HG02870 (cell line): ENCODE measurements at regions not wholly inside any gene's neighbourhood (a gene's known extent, or its start where the extent isn't known, plus 50 kb on each side); places are given as distances from the start of the nearest gene placed in this dataset.

Experiments
- ATAC-seq: cut with Tn5 transposase; IDR thresholded peaks from one replicate; pipeline ENCODE4 v1.9.1; 2021; ENCODE audit warnings: mild to moderate bottlenecking, moderate library complexity; ENCODE audit not compliant: unreplicated experiment

DNA sequence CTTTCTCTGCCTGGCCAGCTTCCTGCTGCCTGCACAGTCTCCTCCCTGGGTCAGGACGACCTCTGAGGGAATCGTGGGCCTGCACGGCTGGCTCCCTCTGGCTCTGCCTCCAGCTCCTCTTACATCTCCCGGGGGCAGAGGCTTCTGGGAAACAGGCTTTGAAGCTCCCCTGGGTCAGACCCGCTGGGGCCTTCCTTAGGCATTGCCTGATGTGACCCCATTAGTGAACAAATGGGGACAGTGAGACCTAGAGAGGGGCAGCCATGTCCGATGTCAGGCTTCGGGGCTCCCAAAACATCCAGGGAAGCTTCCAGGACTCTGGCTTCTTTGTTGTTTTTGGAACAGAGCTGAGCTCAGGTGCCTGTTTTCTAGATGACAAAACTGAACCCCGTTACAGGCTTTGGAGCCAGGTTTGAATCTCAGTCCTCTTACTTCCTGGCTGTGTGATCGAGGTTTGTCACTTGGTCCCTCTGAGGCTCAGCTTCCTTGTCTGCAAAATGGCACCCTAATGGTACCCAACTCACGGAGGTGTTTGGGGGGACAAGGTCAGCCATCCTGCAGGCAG, 94.3 kb downstream of the CEBPB start:
- no peak for ATAC-seq

DNA sequence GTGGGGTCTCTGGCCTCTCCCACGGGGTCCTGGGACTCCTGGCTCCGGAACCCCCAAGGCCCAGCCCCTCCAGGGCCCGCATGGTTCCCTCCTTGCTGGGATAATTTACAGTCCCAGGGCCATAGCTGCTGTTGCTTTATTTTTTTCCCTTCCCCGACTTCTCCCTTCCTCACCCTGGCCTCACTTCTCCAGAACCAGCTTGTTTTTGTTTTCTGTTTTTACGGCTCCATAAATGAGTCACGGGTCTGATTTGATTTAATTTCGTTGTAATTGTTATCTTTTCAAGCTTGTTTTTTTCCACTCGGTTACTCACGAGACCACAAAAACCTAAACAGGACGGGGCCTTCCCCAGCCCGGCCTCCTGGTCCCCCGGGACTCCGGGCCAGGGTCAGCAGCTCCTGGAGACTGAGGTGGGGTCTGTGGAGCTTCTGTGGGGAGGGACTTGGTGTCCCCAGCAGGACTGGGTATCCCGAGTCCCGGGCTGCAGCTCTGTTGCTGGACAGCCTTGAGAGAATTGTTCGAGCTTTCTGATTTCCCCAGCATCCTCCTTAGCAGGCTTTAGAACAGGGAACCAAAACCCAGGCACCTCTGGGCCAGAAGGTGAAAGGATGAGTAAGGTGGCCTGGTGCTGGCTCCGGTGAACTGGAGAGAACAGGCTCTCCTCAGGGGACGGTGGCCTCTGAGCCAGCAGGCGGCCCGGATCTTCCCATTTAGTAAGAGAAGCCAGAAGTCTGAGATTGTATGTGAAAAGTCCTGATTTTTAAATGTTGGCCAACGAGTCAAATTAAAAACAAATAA, 94.9 kb downstream of the CEBPB start:
- ATAC-seq = peak; percentile 58

DNA sequence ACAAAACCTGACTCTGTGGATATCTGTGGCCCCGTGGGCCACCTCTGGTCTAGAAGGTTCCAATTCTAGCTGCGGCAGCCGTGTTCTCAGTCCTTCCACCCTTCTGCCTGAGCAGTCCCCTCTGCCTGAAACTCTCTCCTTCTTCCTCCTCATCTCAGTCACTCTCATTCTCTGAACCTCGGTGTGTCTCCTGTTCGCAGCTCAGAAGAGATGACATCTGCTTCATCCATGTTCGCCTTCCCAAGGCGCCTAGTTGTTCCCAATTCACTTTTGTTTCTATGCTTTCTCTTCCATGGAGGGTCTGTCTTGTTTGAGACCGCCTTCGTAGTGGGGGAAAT, 95.5 kb downstream of the CEBPB start:
- ATAC-seq = peak; percentile 20

DNA sequence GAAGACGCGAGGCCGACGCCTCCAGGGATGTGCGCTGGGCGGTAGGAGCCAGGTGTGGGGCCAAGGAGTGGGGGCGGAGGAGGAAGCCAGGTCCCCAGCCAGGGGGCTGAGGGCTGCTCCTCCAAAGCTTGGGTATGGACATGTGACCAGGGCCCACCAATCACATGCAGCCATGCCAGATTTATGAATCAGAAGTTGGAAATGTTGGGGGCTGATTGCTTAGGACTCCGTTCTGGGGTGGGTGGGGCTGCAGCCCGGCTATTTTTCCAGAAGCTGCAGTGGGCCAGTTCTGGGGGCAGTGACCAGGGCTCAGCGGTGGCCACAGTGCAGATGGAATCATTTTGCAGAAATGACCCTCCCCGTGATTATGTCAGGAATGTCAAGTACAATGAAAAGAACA, 96.0 kb downstream of the CEBPB start:
- peak; percentile 36 for ATAC-seq

DNA sequence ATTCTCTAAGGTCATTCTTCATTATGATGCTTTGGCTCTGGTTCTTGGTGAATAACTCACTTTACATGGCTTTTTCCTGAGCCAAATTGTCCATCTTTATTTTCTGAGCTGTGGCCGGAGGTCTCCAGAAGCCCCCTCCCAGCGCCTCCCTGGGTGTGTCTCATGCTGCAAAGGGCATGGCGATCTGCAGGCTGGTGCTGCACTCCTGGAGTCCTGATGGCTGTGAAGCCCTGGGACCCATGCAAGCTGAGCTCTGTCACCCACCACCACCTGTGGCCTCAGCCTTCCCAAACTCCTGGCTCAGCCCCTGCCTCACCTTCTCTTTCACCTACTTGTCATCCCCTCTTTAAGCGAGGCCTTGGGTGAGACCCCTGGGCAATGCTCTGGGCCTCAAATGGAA, 96.9 kb downstream of the CEBPB start:
- no peak for ATAC-seq

DNA sequence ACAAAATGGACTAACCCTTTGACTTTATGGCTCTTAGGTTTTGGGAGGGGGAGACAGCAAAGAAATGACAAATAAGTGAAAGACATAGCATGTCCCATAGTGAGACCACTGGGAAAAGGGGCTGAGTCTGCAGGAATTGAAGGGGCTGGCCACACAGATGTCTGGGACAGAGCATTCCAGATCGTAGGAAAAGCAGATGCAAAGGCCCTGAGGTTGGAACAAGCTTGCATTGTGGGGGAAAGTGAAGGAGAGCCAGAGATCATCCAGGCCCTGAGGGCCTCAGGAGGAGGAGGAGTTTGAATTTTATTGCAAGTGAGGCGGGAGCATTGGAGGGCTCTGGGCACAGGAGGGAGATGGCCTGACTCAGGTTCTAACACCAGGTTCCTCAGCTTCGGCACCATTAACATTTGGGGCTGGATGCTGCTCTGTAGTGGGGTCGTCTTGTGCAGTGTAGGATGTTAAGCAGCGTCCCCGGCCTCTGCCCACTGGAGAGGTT, 97.5 kb downstream of the CEBPB start:
- no peak for ATAC-seq

DNA sequence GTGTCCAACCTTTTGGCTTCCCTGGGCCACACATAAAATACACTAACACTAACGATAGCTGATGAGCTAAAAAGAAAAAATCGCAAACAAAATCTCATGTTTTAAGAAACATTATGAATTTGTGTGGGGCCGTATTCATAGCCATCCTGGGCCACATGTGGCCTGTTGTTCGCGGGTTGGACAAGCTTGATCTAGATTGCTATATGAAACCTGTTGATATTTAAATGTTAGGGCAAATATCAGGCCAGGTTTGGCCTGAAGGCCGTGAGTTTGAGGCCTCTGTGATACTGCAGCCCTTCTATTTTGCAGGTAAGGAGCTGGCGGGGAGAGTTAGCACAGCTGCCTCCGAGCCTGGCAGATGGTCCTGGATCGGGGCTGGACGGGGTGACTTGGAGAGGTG, 99.0 kb downstream of the CEBPB start:
- no peak for ATAC-seq

DNA sequence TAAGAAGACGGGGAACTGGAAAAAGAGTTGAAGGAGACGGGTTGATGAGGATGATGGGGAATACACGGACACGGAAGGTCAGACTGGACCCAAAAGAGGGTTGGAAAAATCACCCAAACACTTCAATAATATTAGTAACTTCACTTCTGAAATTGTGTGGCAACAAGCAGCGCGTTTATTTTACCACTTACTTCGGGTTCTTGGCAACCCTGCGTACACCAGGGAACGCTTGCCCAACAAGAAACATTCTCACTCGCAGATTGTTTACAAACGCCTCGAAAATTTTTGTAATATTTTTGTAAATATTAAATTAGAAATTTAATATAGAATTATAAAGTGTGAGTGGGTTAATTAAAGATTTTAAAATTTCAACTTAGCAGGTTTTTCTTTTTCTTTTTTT, 99.5 kb downstream of the CEBPB start:
- ATAC-seq = no peak

DNA sequence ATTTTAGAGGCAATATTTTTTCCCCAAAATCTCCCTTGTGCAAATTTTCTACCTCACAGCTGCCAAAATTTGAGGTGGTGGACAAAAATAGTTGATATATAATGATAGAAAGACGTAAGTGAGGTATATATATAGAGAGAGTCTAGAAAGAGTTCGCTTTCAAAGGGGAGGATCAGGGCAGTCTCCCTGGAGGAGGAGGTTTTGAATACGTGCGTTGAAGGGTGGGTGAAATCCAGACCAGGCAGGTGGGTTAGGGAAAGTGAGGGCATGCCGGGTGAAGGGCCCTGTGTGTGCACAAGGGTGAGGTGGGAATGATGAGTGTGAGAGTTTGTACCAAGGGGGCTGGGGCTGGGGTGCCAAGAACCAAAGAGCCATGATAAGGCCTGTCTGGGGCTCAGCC, 100.2 kb downstream of the CEBPB start:
- ATAC-seq = no peak

DNA sequence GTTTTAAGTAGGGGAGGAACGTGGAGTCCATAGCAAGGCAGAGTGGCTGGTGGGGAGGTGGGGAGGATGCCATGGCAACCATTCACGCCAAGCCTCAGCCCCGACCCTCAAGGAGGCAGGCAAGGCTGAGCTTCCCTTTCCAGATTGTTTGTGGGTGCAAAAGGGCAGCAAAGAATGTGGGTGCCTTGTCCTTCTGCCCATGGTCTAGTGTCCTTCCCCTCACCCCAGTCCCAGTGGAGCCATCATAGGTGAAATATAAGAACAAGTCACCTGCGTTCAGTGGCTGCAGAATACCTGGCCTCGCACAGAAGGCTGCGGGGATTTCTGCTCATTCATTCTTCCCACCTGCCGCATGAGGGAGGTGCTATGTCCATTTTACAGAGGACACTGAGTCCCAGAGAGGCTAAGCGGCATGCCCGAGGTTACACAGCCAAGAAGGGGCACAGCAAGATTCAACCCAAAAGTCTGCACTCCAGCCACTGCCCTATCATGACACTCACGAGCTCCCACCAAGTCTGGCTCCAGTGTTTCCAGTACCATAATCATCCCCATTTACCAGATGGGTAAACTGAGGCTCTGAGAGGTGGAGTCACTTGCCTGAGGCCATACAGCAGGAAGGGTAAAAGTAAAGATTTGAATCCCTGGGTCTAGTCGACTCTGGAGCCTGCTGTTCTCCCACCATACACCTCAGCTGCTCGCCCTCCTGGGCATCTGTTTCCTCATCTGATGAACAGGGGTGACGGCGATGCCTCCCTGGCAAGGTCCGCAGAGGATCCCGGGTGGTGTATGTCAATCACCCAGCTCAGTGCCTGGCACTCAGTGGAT, 100.8 kb downstream of the CEBPB start:
- ATAC-seq = no peak

DNA sequence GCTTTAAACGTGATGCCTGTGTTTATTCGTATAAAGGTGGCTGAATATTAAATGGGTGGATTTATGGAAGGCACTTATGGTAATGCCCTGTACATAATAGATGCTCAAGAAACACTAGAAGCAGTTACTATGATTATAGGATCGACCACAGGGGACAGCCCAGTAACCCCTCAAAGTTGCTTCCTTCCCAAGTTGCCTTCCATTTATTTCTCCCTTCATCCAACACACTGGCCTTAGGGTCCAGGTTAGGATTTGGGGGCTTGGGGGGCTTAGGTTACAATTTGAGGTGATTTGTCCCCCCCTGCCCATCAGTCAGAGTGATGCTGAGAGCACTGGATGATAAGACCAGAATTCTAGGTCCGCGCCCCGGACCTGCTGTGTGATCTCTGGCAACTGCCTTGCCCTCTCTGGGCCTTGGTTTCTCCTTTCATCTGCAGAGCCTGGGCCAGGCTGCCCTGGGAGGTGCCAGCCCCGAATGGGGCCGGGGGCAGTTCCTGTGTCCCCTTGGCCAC, 101.5 kb downstream of the CEBPB start:
- ATAC-seq = no peak

DNA sequence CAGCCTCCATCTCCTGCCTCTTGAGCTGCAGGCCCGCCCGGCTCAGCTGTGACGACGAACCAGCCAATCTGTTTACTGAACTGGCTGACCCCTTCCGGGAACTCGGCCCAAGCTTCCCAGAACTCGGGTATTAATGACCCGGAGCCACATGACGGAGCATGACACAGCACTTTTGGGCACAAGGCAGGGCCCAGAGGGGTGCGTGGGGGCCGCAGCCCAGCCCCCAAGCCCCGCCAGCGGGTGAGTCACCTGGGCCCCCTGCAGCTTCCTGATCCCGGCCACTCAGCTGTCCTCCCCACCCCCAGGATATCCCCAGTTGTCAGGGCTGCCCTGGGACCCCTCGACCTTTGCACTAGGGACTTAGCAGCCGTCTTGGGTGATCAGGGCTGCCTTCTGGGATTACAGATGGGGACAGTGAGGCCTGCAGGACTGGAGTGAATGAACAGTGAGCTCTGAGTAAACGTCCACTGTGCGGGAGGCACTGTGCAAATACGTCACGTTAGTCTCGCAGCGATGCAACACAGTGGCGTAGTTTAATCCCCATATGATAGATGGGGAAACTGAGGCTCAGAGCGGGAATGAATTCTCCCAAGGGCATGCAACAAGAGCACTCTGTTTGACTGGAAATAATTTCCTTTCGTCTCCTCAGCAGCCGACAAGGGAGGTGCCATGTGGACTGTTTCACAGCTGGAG, 102.1 kb downstream of the CEBPB start:
- ATAC-seq = no peak

DNA sequence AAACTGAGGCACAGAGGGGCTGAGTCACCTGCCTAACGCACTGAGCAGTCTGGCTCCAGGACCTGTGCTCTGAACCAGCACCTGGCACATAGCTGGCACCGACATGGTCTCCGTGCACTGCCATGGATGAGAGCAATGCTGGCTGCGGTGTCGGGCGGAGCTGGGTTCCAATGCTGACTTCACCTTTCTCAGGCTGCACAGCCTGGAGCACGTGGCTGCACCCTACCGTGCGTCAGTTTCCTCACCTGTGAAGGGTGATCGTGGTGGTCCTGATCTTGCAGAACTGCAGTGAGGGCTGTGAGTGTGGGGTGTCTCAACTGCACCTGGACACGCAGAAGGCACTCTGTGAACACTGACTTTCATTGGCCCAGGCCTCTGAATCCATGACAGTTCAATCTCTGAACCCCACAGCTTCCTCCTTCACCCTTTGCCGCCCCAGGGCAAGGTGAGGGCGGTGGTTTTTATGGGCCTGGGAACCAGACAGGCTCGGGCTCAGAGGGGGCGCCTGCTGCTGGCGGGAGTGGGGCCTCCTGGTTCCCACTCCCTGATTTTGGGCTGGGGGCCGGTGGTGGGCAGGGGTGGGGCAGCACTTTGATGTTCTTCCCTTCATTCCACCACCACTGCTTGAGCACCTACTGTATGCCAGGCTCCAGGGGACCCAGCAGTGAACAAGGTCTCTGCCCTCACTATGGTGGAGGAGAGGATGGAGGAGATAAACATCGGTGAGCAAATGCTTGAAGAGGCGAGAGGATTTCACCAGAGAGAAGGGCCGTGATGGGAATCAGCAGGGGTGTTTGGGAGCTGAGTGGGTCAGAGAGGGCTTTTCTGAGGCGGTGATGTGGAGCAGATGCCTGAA, 102.9 kb downstream of the CEBPB start:
- no peak for ATAC-seq

DNA sequence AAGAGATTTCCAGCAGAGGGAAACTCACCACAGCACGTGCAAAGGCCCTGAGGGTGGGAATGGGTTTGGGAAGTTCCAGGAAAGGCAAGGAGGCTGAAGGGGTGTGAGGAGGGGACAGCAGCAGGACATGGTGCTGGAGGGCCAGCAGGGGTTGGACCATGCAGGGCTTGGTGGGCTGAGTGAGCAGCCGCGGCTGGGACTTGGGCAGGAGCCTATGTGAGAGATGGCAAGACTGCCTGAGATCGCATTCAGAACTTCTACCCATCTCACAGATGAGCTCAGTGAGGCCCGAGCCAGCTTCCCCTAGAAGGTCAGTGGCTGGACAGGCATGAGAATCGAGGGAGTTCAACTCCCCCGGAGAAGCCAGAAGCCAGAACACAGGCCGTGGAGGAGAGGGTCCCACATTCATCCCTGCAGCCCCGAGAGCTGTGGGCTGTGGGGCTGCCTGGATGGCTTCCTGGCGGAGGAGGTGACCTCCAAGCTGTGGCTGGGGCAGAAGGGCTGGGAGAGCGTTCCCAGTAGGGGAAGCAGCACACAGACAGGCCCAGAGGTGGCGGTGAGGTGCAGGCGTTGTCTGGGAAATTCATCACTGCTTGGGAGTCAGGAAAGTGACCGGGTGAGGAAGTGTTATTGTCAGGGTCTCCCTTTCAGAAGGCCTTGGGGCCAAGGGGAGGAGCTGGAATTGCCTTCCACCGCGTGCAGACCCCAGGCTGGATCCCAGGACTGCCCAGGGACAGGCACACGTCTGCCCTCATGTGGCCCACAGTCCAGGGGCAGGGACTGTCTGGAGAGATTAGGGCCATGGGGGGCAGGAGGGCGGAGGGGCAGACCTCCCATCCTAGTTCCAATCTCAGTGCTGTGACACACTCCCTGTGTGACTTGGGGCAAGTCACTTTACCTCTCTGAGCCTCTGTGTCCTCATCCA, 103.8 kb downstream of the CEBPB start:
- ATAC-seq = no peak

DNA sequence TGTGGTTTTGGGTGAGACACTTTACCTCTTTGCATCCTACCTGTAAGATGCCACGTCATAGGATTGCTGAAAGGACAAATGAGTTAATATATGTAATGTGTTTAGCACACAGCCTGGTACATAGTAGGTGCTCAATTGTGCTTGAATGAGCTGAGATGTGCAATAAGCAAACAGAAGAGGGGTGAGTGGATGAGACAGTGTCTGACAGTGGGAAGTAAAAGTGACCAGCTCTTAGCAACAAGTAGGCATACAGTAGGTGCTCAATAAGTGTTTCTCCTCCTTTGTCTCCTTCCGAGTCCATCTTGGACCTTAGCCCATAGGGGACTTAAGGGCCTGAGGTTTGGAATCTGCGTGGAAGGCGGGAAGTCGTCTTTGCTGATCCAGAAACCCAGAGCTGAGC, 104.7 kb downstream of the CEBPB start:
- no peak for ATAC-seq

DNA sequence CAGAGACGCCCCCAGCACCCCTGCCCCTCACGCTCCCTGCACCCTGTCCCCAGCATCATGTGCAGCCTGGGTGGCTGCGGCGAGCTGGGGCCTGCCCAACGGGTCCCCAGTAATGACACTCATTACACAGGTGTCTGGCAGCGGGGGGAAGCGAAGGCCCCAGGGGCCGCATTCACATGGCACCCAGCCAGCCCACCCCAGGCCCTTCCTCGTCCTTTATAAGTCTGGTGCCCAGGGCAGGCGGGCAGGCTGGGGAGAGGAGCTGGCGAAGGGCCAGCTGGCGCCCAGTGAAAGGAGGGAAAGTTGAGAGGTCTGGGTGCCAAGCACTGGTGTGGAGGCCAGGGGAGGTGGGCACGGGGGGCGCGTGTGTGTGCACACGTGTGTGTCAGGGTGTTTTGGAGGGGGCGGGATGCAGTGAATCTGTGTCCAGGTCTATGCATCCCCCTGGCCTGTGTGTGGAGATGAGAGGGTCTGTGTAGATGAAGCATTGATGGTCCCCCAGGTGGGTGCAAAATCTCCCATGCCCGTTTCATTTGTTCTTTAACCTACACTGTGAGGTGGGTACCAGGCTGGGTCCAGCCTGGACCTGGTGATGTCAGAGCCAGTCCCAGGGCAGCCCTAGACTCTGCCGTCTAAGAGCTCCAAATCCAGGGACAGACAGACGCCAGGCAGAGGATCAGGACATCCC, 105.3 kb downstream of the CEBPB start:
- no peak for ATAC-seq

DNA sequence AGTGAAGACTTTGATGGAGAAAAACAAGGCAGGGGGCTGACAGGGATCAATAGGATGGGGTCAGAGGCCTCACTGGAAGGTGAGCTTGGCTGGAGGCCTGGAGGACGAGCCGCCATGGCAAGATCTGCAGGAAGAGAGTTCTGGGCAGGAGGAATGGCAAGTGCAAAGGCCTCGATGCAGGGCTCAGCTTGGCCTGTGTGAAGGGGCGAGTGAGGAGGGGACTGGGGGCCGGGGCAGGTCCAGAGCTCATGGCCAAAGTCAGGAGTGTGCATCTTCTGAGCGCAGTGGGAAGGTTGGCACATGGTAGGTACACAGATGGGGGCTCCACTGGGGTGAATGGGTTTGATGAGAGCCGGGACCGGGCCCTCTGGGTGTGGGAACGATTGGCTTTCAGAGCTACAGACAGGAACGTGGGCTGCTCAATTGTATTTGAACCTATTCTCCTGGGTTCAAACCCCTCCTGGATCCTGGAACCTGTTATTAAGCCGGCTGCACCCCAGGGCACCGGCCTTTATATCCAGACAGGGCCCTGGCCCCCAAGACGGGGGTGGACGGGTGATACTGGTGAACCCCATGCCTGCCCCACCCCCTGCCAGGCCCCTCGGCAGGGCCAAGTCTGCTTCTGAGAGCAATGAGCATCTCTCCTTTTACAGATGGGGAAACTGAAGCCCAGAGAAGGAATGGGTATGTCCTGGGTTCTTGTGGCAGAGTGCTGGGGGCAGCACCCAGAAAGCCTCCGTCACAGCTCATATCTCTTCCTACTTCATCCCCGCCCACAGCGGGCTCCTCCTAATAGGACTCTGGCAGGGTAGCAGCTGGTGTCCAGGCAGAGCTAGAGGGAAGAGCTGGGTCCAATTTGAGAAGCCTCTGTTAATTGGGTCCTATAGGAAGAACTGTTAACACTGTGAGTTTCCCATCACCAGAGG, 106.1 kb downstream of the CEBPB start:
- no peak for ATAC-seq
